ENCODE measurements at regions not wholly inside any gene's neighbourhood (a gene's known extent, or its start where the extent isn't known, plus 50 kb on each side); places are given as distances from the start of the nearest gene placed in this dataset.

DNA sequence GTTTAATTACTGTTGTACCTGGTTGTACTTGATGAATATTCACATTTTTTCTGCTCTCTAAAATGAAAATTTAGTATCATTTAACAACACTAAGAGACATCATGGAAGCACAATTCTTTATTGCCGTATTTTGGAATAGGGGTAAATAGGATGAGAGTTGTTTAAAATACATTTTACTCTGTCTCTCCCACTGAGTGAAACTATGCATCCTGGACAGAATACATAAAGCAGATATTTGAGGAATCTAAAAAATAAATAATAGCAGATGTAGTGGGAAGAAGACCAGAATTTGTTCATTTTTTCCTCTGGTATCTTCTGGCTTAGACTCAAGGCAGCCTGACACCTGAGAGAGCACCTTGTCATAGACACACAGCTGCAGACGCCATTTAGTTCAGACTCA lies 119.1 kb upstream of the AHI1 start:
- DNase-seq (no peak), ATAC-seq (ENCODE audit: low read depth) (no peak)
- H3K4me1 ChIP-seq (ENCODE audit: control insufficient read depth in 2 of 2, insufficient read depth in 2 of 2, low read length in 2 of 2), result no peaks in the 10 kb centered on the region
- no peaks in the 10 kb centered on the region for H3K27me3 ChIP-seq (replicated peaks in 1 of 4; ENCODE audit: control extremely low read depth in 1 of 4, control insufficient read depth in 3 of 4, insufficient read depth in 4 of 4, low read length in 3 of 4)
- Mint-ChIP-seq H3K4me1 (no peaks in the 10 kb centered on the region), H3K27ac (no peak overlapping the region), H3K4me3 (no peak overlapping the region), H3K9me3 (ENCODE audit: insufficient read depth) (no peaks in the 10 kb centered on the region), H3K27me3 (peaks cover 4% of the 10 kb centered on the region)
- intact Hi-C loops (cut with micrococcal nuclease), result no loop called here
- ChIA-PET CTCF (no interaction called here), POLR2A (no interaction called here)
- TF ChIP-seq, protein P1, sequence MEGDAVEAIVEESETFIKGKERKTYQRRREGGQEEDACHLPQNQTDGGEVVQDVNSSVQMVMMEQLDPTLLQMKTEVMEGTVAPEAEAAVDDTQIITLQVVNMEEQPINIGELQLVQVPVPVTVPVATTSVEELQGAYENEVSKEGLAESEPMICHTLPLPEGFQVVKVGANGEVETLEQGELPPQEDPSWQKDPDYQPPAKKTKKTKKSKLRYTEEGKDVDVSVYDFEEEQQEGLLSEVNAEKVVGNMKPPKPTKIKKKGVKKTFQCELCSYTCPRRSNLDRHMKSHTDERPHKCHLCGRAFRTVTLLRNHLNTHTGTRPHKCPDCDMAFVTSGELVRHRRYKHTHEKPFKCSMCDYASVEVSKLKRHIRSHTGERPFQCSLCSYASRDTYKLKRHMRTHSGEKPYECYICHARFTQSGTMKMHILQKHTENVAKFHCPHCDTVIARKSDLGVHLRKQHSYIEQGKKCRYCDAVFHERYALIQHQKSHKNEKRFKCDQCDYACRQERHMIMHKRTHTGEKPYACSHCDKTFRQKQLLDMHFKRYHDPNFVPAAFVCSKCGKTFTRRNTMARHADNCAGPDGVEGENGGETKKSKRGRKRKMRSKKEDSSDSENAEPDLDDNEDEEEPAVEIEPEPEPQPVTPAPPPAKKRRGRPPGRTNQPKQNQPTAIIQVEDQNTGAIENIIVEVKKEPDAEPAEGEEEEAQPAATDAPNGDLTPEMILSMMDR (IDR thresholded peaks at IDR 0.05), result no peak
- no peak for TF ChIP-seq EZH2 (IDR thresholded peaks at IDR 0.05; ENCODE audit: borderline replicate concordance, insufficient read depth, low read depth, low read length, poor library complexity, severe bottlenecking)
- H3K36me3 ChIP-seq (replicated peaks in 1 of 2; ENCODE audit: control extremely low read depth in 1 of 2, control insufficient read depth in 1 of 2, extremely low read depth in 1 of 2, insufficient read depth in 2 of 2, low read length in 1 of 2), result no peaks in the 10 kb centered on the region
- H3K9me3 ChIP-seq (ENCODE audit: control extremely low read depth in 1 of 3, control insufficient read depth in 2 of 3, insufficient read depth in 1 of 3, low read length in 2 of 3), result no peaks in the 10 kb centered on the region
- H4K20me1 ChIP-seq (ENCODE audit: control insufficient read depth, insufficient read depth, low read length, poor library complexity, severe bottlenecking), result no peaks in the 10 kb centered on the region
- no peak overlapping the region for H3K9ac ChIP-seq (ENCODE audit: low read length)
- H2AFZ ChIP-seq (ENCODE audit: insufficient read depth, low read depth, low read length, poor library complexity, severe bottlenecking), result no peak overlapping the region
- H3K4me2 ChIP-seq (replicated peaks; ENCODE audit: low read depth, low read length, poor library complexity, severe bottlenecking), result no peak overlapping the region
- 100% methylated on average over 1 of the region's 2 CpGs for WGBS (ENCODE audit: insufficient coverage)
- no peak overlapping the region for H3K4me3 ChIP-seq (ENCODE audit: control extremely low read depth in 1 of 5, extremely low read depth in 1 of 5, insufficient read depth in 1 of 5, low read depth in 2 of 5, low read length in 4 of 5)
- no peak overlapping the region for H3K27ac ChIP-seq (ENCODE audit: low read length in 2 of 2)
- no peaks in the 10 kb centered on the region for H3K79me2 ChIP-seq (ENCODE audit: control insufficient read depth, insufficient read depth, low read length)

- H2AFZ ChIP-seq (ENCODE audit: insufficient read depth, low read depth, low read length, poor library complexity, severe bottlenecking), result no peak overlapping the region
- intact Hi-C loops (cut with micrococcal nuclease), result no loop called here
- whole genome bisulfite sequencing (ENCODE audit: insufficient coverage), result no CpG with 5 or more reads among the region's 2 CpGs
- TF ChIP-seq EZH2 (IDR thresholded peaks at IDR 0.05; ENCODE audit: borderline replicate concordance, insufficient read depth, low read depth, low read length, poor library complexity, severe bottlenecking), result no peak
- TF ChIP-seq, protein P1 (IDR thresholded peaks at IDR 0.05), result no peak
- no peak overlapping the region for H3K4me2 ChIP-seq (replicated peaks; ENCODE audit: low read depth, low read length, poor library complexity, severe bottlenecking)
- H3K9me3 ChIP-seq (ENCODE audit: control extremely low read depth in 1 of 3, control insufficient read depth in 2 of 3, insufficient read depth in 1 of 3, low read length in 2 of 3), result no peaks in the 10 kb centered on the region
- H3K27me3 ChIP-seq (replicated peaks in 1 of 4; ENCODE audit: control extremely low read depth in 1 of 4, control insufficient read depth in 3 of 4, insufficient read depth in 4 of 4, low read length in 3 of 4), result no peaks in the 10 kb centered on the region
- H3K4me3 ChIP-seq (ENCODE audit: control extremely low read depth in 1 of 5, extremely low read depth in 1 of 5, insufficient read depth in 1 of 5, low read depth in 2 of 5, low read length in 4 of 5), result no peak overlapping the region
- Mint-ChIP-seq H3K27me3 (peaks cover 4% of the 10 kb centered on the region), H3K4me1 (no peaks in the 10 kb centered on the region), H3K27ac (no peak overlapping the region), H3K4me3 (no peak overlapping the region), H3K9me3 (ENCODE audit: insufficient read depth) (no peaks in the 10 kb centered on the region)
- no peak overlapping the region for H3K9ac ChIP-seq (ENCODE audit: low read length)
- ChIA-PET CTCF (no interaction called here), POLR2A (no interaction called here)
- H3K36me3 ChIP-seq (replicated peaks in 1 of 2; ENCODE audit: control extremely low read depth in 1 of 2, control insufficient read depth in 1 of 2, extremely low read depth in 1 of 2, insufficient read depth in 2 of 2, low read length in 1 of 2), result no peaks in the 10 kb centered on the region
- no peaks in the 10 kb centered on the region for H4K20me1 ChIP-seq (ENCODE audit: control insufficient read depth, insufficient read depth, low read length, poor library complexity, severe bottlenecking)
- no peaks in the 10 kb centered on the region for H3K79me2 ChIP-seq (ENCODE audit: control insufficient read depth, insufficient read depth, low read length)
- no peak for DNase-seq
- H3K4me1 ChIP-seq (ENCODE audit: control insufficient read depth in 2 of 2, insufficient read depth in 2 of 2, low read length in 2 of 2), result no peaks in the 10 kb centered on the region
- no peak for ATAC-seq (ENCODE audit: low read depth)
- H3K27ac ChIP-seq (ENCODE audit: low read length in 2 of 2), result no peak overlapping the region
These were observed 119.7 kb upstream of the AHI1 start for GRCh38 chr6:135617222-135617621.

Measured in B cell (primary cell).